HepG2 (cell line): ENCODE measurements at regions not wholly inside any gene's neighbourhood (a gene's known extent, or its start where the extent isn't known, plus 50 kb on each side); places are given as distances from the start of the nearest gene placed in this dataset.

ENCODE experiments used
- ARID5B ChIP-seq: IDR thresholded peaks from 2 replicates; pipeline ENCODE4 v1.4.0; 2020; ENCODE audit warnings: mild to moderate bottlenecking, missing genetic modification reagents
- DNMT3B ChIP-seq: conservative IDR thresholded peaks from 2 replicates; pipeline ENCODE4 v1.6.1; 2016; ENCODE audit warnings: missing biosample characterization, control low read depth
- EP300 ChIP-seq, 3 experiments: sonication (generic) in 1 of 3; formaldehyde crosslinking in 1 of 3; IDR thresholded peaks; 2 replicates each; pipeline versions ENCODE4 v1.5.1 to v1.6.1; 2011 to 2020; ENCODE audit warnings: low read depth in 2 of 3, low read length in 2 of 3, borderline replicate concordance in 1 of 3, improper control_type of control experiment in 1 of 3, mild to moderate bottlenecking in 1 of 3, missing genetic modification reagents in 1 of 3, moderate library complexity in 1 of 3
- ERF ChIP-seq: IDR thresholded peaks from 2 replicates; pipeline ENCODE4 v1.6.1; 2018; ENCODE audit warnings: missing biosample characterization, missing genetic modification reagents
- HES4 ChIP-seq: sonication (generic); formaldehyde crosslinking; IDR thresholded peaks from 2 replicates; pipeline ENCODE4 v1.9.0; 2021; ENCODE audit warnings: mild to moderate bottlenecking, missing genetic modification reagents, borderline replicate concordance
- MED1 ChIP-seq: sonication (generic); formaldehyde crosslinking; IDR thresholded peaks from 2 replicates; pipeline ENCODE4 v1.4.0; 2020; ENCODE audit warnings: missing genetic modification reagents
- NCOA2 ChIP-seq: sonication (generic); formaldehyde crosslinking; IDR thresholded peaks from 2 replicates; pipeline ENCODE4 v1.8.0; 2022; ENCODE audit warnings: inconsistent platforms
- NR2F1 ChIP-seq, 2 experiments: fragments of 450-650 bp in 1 of 2; formaldehyde crosslinking in 1 of 2; IDR thresholded peaks; 2 replicates each; pipeline versions ENCODE4 v1.5.0 to v1.6.1; 2016 to 2020; ENCODE audit warnings: mild to moderate bottlenecking in 1 of 2, missing compliant biosample characterization in 1 of 2, missing genetic modification reagents in 1 of 2, moderate library complexity in 1 of 2
- RARA ChIP-seq: IDR thresholded peaks from 2 replicates; pipeline ENCODE4 v1.6.1; 2016; ENCODE audit warnings: missing genetic modification reagents, missing compliant biosample characterization
- SAP130 ChIP-seq: IDR thresholded peaks from 2 replicates; pipeline ENCODE4 v1.6.1; 2016; ENCODE audit warnings: low read depth
- SMARCE1 ChIP-seq: fragments of 450-650 bp; IDR thresholded peaks from 2 replicates; pipeline ENCODE4 v1.6.1; 2017; ENCODE audit warnings: borderline replicate concordance
- ZNF335 ChIP-seq: sonication (generic); formaldehyde crosslinking; IDR thresholded peaks from 2 replicates; pipeline ENCODE4 v1.4.0; 2020; ENCODE audit warnings: missing genetic modification reagents
- ZNF430 ChIP-seq: sonication (generic); formaldehyde crosslinking; IDR thresholded peaks from 2 replicates; pipeline ENCODE4 v1.9.0; 2021; ENCODE audit warnings: mild to moderate bottlenecking, missing genetic modification reagents
- ZNF792 ChIP-seq: IDR thresholded peaks from 2 replicates; pipeline ENCODE4 v1.6.1; 2016
- TF ChIP-seq, protein P1 (sequence below): sonication (generic); formaldehyde crosslinking; IDR thresholded peaks from 2 replicates; pipeline ENCODE4 v1.5.0; 2020; ENCODE audit warnings: mild to moderate bottlenecking, missing genetic modification reagents, borderline replicate concordance
- TF ChIP-seq, protein P2 (sequence below): IDR thresholded peaks from 2 replicates; pipeline ENCODE4 v1.6.1; 2016; ENCODE audit warnings: mild to moderate bottlenecking
- TF ChIP-seq, protein P3 (sequence below): IDR thresholded peaks from 2 replicates; pipeline ENCODE4 v1.6.1; 2012; ENCODE audit warnings: inconsistent platforms
- TF ChIP-seq, protein P4 (sequence below): IDR thresholded peaks from 2 replicates; pipeline ENCODE4 v1.6.1; 2016; ENCODE audit warnings: low read depth

DNA sequence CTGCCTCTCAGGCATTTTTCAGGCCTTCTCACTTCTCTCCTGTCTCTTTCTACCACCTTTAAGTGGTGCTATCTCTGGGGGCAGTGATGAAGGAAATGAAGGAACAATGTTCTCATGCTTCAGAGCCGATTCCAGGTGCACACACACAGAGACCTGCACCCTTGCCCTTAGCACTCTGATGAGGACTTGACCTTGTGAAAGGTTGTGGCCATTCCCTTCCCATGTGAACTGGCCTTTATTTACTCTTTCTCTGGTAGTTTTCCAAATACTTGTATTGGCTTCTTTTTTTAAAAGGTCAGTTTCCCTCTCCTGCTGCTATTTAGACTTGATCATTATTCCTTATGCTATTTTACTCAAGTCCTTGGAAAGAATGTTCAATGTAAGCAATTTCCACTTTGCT, 188.6 kb downstream of the MDFIC start (continued):
- TF ChIP-seq, protein P1, sequence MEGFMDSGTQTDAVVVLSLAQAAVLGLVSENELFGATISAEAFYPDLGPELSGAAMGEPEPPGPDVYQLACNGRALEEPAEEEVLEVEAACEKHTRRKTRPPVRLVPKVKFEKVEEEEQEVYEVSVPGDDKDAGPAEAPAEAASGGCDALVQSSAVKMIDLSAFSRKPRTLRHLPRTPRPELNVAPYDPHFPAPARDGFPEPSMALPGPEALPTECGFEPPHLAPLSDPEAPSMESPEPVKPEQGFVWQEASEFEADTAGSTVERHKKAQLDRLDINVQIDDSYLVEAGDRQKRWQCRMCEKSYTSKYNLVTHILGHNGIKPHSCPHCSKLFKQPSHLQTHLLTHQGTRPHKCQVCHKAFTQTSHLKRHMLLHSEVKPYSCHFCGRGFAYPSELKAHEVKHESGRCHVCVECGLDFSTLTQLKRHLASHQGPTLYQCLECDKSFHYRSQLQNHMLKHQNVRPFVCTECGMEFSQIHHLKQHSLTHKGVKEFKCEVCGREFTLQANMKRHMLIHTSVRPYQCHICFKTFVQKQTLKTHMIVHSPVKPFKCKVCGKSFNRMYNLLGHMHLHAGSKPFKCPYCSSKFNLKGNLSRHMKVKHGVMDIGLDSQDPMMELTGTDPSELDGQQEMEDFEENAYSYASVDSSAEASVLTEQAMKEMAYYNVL (CRISPR knock-in tag) = 0 out of 2 replicates have a peak, but pooled peaks have one; percentile 26
- TF ChIP-seq NR2F1 (CRISPR knock-in tag; IDR thresholded peaks at IDR 0.05) (peak in 1 of 2 experiments; percentile 79; a peak in 2 of 4 replicates), SAP130 (CRISPR knock-in tag) (0 out of 2 replicates have a peak, but pooled peaks have one; percentile 18), DNMT3B (CRISPR knock-in tag) (no peak), RARA (CRISPR knock-in tag) (peak; percentile 85), ERF (0 out of 2 replicates have a peak, but pooled peaks have one; percentile 29), ZNF335 (CRISPR knock-in tag) (no peak), ZNF792 (no peak), HES4 (no peak), NCOA2 (CRISPR knock-in tag) (peak; percentile 72), EP300 (IDR thresholded peaks at IDR 0.05; ENCODE audit: low read depth in 2 of 2, low read length in 2 of 2) (peak in 1 of 2 experiments; percentile 76; a peak in 1 of 4 replicates), EP300 (CRISPR knock-in tag; IDR thresholded peaks at IDR 0.05; ENCODE audit: borderline replicate concordance) (no peak), ARID5B (CRISPR knock-in tag) (peak; percentile 89), ZNF430 (CRISPR knock-in tag) (no peak), SMARCE1 (no peak), MED1 (CRISPR knock-in tag) (peak; percentile 59; the same call in 1 of the 2 replicates)
- TF ChIP-seq, protein P2, sequence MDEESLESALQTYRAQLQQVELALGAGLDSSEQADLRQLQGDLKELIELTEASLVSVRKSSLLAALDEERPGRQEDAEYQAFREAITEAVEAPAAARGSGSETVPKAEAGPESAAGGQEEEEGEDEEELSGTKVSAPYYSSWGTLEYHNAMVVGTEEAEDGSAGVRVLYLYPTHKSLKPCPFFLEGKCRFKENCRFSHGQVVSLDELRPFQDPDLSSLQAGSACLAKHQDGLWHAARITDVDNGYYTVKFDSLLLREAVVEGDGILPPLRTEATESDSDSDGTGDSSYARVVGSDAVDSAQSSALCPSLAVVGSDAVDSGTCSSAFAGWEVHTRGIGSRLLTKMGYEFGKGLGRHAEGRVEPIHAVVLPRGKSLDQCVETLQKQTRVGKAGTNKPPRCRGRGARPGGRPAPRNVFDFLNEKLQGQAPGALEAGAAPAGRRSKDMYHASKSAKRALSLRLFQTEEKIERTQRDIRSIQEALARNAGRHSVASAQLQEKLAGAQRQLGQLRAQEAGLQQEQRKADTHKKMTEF = peak; percentile 48; the same call in 1 of the 2 replicates
- TF ChIP-seq, protein P3, sequence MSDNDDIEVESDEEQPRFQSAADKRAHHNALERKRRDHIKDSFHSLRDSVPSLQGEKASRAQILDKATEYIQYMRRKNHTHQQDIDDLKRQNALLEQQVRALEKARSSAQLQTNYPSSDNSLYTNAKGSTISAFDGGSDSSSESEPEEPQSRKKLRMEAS = peak; percentile 31; the same call in 1 of the 2 replicates
- TF ChIP-seq, protein P4, sequence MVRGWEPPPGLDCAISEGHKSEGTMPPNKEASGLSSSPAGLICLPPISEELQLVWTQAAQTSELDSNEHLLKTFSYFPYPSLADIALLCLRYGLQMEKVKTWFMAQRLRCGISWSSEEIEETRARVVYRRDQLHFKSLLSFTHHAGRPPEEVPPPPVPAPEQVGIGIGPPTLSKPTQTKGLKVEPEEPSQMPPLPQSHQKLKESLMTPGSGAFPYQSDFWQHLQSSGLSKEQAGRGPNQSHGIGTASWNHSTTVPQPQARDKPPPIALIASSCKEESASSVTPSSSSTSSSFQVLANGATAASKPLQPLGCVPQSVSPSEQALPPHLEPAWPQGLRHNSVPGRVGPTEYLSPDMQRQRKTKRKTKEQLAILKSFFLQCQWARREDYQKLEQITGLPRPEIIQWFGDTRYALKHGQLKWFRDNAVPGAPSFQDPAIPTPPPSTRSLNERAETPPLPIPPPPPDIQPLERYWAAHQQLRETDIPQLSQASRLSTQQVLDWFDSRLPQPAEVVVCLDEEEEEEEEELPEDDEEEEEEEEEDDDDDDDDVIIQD = peak; percentile 46; the same call in 1 of the 2 replicates
